GM13976 (cell line): ENCODE measurements at regions not wholly inside any gene's neighbourhood (a gene's known extent, or its start where the extent isn't known, plus 50 kb on each side); places are given as distances from the start of the nearest gene placed in this dataset.

ENCODE experiments used
- DNase-seq: peaks from one replicate; pipeline ENCODE4 v3.0.0; 2012; ENCODE audit warnings: low spot score
- CTCF ChIP-seq: IDR thresholded peaks from 2 replicates; pipeline ENCODE4 v1.5.1; 2012; ENCODE audit warnings: borderline replicate concordance, mild to moderate bottlenecking; ENCODE audit not compliant: insufficient read depth; ENCODE audit errors: extremely low read depth, missing control alignments, control extremely low read depth
- in situ Hi-C: fragments of 300-500 bp; cut with MboI; formaldehyde crosslinking; loops from one replicate; pipeline ENCODE4 v1.12.0; 2022; ENCODE audit warnings: low sequenced_read_pairs, mixed read lengths, inconsistent platforms; ENCODE audit not compliant: unreplicated experiment

GRCh38 chr6:150547502-150548222, 52.0 kb upstream of the PLEKHG1 start:
- in situ Hi-C loops: no loop called here
- no peak for TF ChIP-seq CTCF
- DNase-seq: no peak

- no peak for DNase-seq
- in situ Hi-C loops: no loop called here
- no peak for TF ChIP-seq CTCF
Measured at GRCh38 chr6:150548330-150548729, 51.4 kb upstream of the PLEKHG1 start.

DNA sequence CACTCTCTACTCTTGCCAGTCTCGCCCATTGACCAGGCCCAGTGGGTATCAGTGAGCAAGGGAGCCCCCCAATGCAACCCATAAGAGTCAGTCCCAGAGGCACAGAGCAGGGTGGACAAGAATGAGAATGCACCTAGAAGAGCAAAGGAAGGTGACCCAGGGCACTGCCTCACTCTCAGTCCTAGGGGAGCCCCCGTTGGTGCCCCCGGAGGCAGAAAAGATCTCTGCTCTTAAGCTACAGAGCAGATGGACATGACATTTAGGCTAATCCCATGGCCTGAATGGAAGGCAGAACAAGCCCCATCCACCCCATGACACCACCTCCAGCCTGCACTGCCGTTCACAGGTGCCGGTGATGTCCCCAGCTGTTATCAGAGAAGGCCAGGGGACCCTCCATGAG, 50.7 kb upstream of the PLEKHG1 start:
- TF ChIP-seq CTCF: no peak
- in situ Hi-C loops: no loop called here
- DNase-seq: no peak

- no peak for DNase-seq
- no peak for TF ChIP-seq CTCF
- in situ Hi-C loops: no loop called here
Measured at GRCh38 chr6:150549674-150550101, 50.0 kb upstream of the PLEKHG1 start.
